ENCODE measurements at regions not wholly inside any gene's neighbourhood (a gene's known extent, or its start where the extent isn't known, plus 50 kb on each side); places are given as distances from the start of the nearest gene placed in this dataset.

DNA sequence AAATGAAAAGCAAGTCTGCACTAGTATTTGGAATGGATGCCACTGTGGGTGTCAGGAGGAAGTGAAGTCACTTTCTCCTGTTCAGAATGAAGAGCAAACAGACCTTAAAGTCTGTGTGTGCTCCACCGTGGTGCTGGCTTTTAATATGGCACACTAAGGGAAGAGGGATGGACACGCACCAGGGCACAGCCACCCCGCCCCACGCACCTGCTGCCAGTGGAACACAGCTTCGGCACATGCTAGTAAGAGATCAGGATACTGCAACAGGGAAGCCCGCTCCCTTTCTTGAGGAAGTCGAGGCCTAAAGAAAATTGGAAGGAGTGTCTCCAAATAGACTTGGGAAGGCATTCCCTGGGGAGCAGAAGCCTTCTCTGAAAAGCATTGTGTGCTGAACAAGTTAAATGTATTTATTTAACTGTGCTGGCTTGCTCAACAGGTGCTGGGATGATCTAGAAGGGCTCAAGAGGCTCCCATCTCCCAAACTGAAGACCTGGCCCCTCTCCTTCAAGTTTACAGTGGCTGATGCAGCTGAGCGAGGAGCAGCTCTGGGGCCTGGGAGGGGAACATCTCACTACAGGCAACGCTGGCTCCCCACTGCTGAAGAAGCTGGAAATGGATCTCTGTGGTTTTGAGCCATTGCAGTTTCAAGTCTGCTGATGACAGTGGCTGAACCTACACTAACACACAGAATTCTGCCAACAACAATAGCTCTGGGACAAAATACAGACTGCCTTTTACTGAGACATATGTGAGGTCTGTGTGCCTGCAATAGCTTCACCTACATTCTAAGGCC, 504.6 kb upstream of the B3GAT1 start:
- no peak for DNase-seq (ENCODE audit: extremely low read depth, low read depth)
- no peak for TF ChIP-seq CTCF (IDR thresholded peaks at IDR 0.05; ENCODE audit: low read depth, low read length)

DNA sequence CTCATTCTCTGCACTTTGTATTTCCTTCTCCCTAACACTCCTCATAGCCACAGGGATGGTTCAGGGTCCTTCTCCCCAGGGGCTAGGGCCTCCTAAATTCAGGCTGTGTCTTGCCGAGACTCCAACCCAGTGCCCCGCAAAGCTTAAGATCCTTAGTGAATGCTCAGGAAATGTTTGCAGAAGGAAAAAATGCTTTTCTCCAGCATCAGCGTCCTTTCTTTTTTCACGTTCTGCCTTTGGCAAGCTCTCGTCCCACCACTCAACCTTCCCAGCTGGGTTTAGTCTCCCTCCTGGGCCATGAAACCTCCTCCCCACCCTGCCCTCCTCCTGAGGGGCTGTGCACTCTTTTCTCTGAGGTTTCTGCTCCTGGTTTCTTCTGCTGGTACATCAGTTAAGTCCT, 503.8 kb upstream of the B3GAT1 start:
- no peak for DNase-seq (ENCODE audit: extremely low read depth, low read depth)
- TF ChIP-seq CTCF (IDR thresholded peaks at IDR 0.05; ENCODE audit: low read depth, low read length): no peak

GRCh38 chr11:134915212-134915611, 503.2 kb upstream of the B3GAT1 start:
- TF ChIP-seq CTCF (IDR thresholded peaks at IDR 0.05; ENCODE audit: low read depth, low read length): no peak
- DNase-seq (ENCODE audit: extremely low read depth, low read depth): no peak

GRCh38 chr11:134913999-134914590, 502.1 kb upstream of the B3GAT1 start:
- TF ChIP-seq CTCF (IDR thresholded peaks at IDR 0.05; ENCODE audit: low read depth, low read length): no peak
- DNase-seq (ENCODE audit: extremely low read depth, low read depth): no peak

DNA sequence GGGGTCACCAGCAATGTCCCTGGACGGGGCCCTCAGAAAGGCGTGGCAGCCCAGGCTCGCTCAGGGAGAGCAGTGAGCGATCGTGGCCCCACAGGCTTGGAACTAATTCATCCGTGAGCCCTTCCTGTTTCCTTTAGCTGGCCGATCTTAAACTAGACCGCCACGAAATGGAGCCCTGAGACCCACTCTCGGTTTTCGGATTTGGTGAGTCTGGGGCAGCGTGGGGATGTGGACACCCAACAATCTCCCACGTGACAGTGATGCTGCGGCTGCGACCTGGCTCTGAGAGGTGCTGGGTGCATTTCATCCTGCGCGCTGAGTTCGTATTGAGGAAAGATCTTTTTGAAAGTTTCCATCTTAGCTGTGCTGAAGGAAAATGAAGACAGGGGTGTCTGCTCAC, 501.3 kb upstream of the B3GAT1 start:
- no peak for TF ChIP-seq CTCF (IDR thresholded peaks at IDR 0.05; ENCODE audit: low read depth, low read length)

DNA sequence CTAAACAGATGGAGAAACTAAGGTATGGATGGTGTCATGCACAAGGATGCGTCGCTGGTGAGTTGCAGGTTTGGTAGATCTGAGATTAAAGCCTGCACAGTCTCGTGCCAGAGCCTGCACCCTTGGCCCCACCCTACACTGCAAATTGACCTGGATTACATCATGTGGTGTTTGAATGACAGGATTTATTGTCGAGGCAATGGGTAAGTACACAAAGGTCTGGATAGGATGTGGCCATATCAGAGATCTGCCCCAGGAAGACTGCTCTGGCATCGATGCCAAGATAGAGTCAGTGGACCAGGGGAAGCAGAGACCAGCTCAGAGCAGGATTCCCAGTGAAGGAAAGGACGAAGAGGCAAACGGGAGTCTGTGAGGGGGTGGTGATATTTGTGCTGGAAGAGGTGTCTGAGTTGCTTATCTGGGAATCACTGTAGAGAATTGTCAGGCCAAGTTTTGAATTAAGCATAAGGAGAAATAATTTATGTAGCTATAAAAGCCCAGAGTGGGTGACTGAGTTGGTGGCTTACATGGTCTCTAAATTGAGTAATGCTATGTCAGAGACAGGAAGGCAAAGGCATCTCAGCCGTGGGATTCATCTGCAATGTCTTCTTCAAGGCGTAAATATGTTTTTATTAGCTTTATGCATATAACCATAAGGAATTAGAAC, 499.6 kb upstream of the B3GAT1 start:
- TF ChIP-seq CTCF (IDR thresholded peaks at IDR 0.05; ENCODE audit: low read depth, low read length): no peak
- DNase-seq (ENCODE audit: extremely low read depth, low read depth): no peak

More for the DNA sequence above, 501.3 kb upstream of the B3GAT1 start:
- DNase-seq (ENCODE audit: extremely low read depth, low read depth): no peak

DNA sequence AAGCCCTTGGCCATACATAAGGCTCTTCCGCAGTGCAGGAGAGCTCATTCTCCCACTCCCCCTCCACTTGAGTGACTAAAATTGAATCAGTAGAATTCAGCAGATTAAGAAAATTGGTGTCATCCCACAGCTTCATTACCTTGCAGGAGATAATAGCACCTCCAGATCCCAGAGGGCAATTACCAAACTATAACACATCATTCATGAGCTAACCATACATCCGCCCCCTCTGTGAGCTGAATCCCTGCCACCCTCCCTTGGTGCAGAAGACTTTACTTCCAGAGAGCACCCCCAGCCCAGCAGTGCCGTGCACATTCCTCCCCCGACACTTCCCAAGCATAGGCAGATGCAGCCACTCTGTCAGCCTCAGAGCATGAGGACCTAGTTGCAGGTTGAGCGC, 496.5 kb upstream of the B3GAT1 start:
- DNase-seq (ENCODE audit: extremely low read depth, low read depth): no peak
- TF ChIP-seq CTCF (IDR thresholded peaks at IDR 0.05; ENCODE audit: low read depth, low read length): no peak
